DOHH2 (cell line): ENCODE measurements at regions not wholly inside any gene's neighbourhood (a gene's known extent, or its start where the extent isn't known, plus 50 kb on each side); places are given as distances from the start of the nearest gene placed in this dataset.

Experiments
- H3F3A ChIP-seq: fragments of 200-600 bp; sonication (generic), shearing (Covaris generic); 2 replicates; pipeline ENCODE4 v1.6.0; 2016; ENCODE audit warnings: antibody characterized with exemption, mild to moderate bottlenecking; ENCODE audit not compliant: control insufficient read depth, insufficient read depth
- H3K27ac ChIP-seq: fragments of 200-600 bp; sonication (generic); 2 replicates; pipeline ENCODE4 v1.5.1; 2014; ENCODE audit warnings: low read depth, mild to moderate bottlenecking, low read length, moderate library complexity
- H3K27me3 ChIP-seq: fragments of 200-600 bp; sonication (generic); 2 replicates; pipeline ENCODE4 v1.6.1; 2014; ENCODE audit warnings: mild to moderate bottlenecking, low read length, mixed read lengths; ENCODE audit not compliant: control insufficient read depth
- H3K36me3 ChIP-seq: fragments of 200-600 bp; sonication (generic); 2 replicates; pipeline ENCODE4 v1.6.1; 2014; ENCODE audit warnings: mild to moderate bottlenecking, low read length, moderate library complexity, mixed read lengths; ENCODE audit not compliant: control insufficient read depth
- H3K4me1 ChIP-seq: fragments of 200-600 bp; sonication (generic); 2 replicates; pipeline ENCODE4 v1.6.1; 2014; ENCODE audit warnings: mild to moderate bottlenecking, low read length, mixed read lengths; ENCODE audit not compliant: control insufficient read depth
- H3K4me2 ChIP-seq: fragments of 200-600 bp; sonication (generic); 2 replicates; pipeline ENCODE4 v1.6.0; 2014; ENCODE audit warnings: mild to moderate bottlenecking, low read length, moderate library complexity
- H3K4me3 ChIP-seq: fragments of 200-600 bp; sonication (generic); 2 replicates; pipeline ENCODE4 v1.5.1; 2014; ENCODE audit warnings: mild to moderate bottlenecking, low read length, mixed read lengths
- H3K79me2 ChIP-seq: fragments of 200-600 bp; sonication (generic); 2 replicates; pipeline ENCODE4 v1.6.1; 2014; ENCODE audit warnings: mild to moderate bottlenecking, low read length, mixed read lengths; ENCODE audit not compliant: control insufficient read depth
- H3K9me2 ChIP-seq: fragments of 200-600 bp; sonication (generic); replicated peaks from 2 replicates; pipeline ENCODE4 v1.6.1; 2014; ENCODE audit warnings: mild to moderate bottlenecking, low read length, mixed read lengths; ENCODE audit not compliant: control insufficient read depth
- H3K9me3 ChIP-seq: fragments of 200-600 bp; sonication (generic); 2 replicates; pipeline ENCODE4 v1.6.1; 2014; ENCODE audit warnings: antibody characterized with exemption, low read length, mixed read lengths; ENCODE audit not compliant: control insufficient read depth, insufficient read depth
- H4K20me1 ChIP-seq: fragments of 200-600 bp; sonication (generic); 2 replicates; pipeline ENCODE4 v1.6.0; 2014; ENCODE audit warnings: low read depth, mild to moderate bottlenecking, antibody characterized with exemption, low read length, moderate library complexity; ENCODE audit not compliant: control insufficient read depth, insufficient read depth
- EZH2phosphoT487 ChIP-seq: fragments of 200-600 bp; sonication (generic); IDR thresholded peaks from 2 replicates; pipeline ENCODE4 v1.6.1; 2017; ENCODE audit warnings: borderline replicate concordance, mild to moderate bottlenecking, antibody characterized with exemption, low read length, moderate library complexity, mixed read lengths
- TF ChIP-seq, protein P1 (sequence below): fragments of 200-600 bp; sonication (generic); IDR thresholded peaks from one replicate; pipeline ENCODE4 v1.5.1; 2014; ENCODE audit warnings: antibody characterized with exemption, mild to moderate bottlenecking, low read depth, low read length; ENCODE audit not compliant: poor library complexity, severe bottlenecking

DNA sequence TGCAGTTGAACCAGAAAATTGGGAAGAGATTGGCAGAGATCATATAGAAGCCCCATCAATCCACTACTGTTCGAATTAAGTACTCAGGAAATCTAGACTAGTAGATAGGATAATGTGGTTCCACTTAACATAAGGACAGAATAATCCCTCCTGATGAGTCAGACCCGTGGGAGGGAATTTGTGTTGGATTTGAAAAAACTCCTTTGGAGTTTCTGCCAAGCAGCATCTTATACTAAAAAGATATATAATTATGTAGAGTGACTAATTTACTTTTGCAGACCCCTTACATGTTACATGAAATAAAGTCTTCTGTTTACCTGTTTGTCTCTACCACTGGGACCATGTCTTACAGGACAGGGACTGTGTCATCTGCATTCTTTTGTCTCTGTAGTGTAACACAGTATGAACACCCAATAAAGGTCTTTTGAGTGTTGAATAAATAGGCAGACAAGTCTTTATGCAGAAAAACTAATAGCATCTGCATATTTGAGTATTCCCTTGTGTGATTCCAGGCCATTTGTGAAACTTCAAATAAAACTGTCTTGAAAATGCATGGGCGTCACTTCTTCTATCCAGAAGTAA lies 122.6 kb upstream of the DNAJC10 start:
- H3K9me2 ChIP-seq = no peaks in the 10 kb centered on the region
- no peak overlapping the region for H3K27ac ChIP-seq
- H3K79me2 ChIP-seq = no peaks in the 10 kb centered on the region
- TF ChIP-seq EZH2phosphoT487 = no peak
- TF ChIP-seq, protein P1, sequence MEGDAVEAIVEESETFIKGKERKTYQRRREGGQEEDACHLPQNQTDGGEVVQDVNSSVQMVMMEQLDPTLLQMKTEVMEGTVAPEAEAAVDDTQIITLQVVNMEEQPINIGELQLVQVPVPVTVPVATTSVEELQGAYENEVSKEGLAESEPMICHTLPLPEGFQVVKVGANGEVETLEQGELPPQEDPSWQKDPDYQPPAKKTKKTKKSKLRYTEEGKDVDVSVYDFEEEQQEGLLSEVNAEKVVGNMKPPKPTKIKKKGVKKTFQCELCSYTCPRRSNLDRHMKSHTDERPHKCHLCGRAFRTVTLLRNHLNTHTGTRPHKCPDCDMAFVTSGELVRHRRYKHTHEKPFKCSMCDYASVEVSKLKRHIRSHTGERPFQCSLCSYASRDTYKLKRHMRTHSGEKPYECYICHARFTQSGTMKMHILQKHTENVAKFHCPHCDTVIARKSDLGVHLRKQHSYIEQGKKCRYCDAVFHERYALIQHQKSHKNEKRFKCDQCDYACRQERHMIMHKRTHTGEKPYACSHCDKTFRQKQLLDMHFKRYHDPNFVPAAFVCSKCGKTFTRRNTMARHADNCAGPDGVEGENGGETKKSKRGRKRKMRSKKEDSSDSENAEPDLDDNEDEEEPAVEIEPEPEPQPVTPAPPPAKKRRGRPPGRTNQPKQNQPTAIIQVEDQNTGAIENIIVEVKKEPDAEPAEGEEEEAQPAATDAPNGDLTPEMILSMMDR = no peak
- no peak overlapping the region for H3K4me3 ChIP-seq
- H3K36me3 ChIP-seq = no peaks in the 10 kb centered on the region
- no peak overlapping the region for H3K4me2 ChIP-seq
- no peaks in the 10 kb centered on the region for H4K20me1 ChIP-seq
- no peaks in the 10 kb centered on the region; the same call in 1 of the 2 replicates for H3K27me3 ChIP-seq
- H3K4me1 ChIP-seq = no peaks in the 10 kb centered on the region
- no peaks in the 10 kb centered on the region for H3F3A ChIP-seq
- no peaks in the 10 kb centered on the region for H3K9me3 ChIP-seq

DNA sequence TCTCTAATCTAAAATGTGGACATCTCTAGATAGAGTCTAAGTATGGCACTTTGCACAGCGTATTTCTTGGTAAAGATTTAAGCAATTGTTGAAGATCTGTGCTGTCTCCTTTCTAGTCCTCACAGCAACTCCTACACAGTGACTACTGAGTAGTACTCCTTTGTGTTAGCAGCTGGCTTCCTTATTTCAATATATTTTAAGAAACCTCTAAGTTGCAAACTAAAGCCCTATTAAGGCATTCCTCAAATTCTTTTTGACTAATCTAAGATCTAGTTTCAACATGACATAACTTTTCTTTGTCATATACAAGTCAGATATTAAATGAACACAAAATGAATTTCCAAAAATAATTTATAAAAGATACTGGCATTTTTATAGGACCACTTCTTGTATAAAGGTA lies 121.8 kb upstream of the DNAJC10 start:
- TF ChIP-seq, protein P1 = no peak
- TF ChIP-seq EZH2phosphoT487 = no peak
- Histone ChIP-seq H3K4me3 (no peak overlapping the region), H3K79me2 (no peaks in the 10 kb centered on the region), H4K20me1 (no peaks in the 10 kb centered on the region), H3K9me2 (no peaks in the 10 kb centered on the region), H3F3A (no peaks in the 10 kb centered on the region), H3K27me3 (no peaks in the 10 kb centered on the region; the same call in 1 of the 2 replicates), H3K9me3 (no peaks in the 10 kb centered on the region), H3K27ac (no peak overlapping the region), H3K4me1 (no peaks in the 10 kb centered on the region), H3K36me3 (no peaks in the 10 kb centered on the region), H3K4me2 (no peak overlapping the region)

DNA sequence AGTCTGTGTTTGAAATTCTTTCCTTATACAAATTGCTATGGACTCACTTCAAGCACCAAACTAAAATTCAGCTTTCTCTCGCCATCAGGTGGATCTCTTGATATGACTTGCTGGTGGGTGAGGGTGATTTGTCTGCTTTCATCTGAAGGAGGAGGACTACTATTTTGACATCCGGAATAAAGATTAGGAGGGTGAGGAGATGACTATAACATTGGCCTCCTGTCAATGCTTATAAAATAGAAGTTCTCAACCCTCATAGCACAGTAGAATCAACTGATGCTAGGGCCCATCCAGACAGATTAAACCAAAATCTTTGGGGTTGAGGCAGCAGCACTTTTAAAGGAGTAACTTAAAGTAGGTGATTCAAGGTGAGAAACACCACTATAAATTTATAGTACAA lies 120.4 kb upstream of the DNAJC10 start:
- H3K9me2 ChIP-seq = no peaks in the 10 kb centered on the region
- no peak overlapping the region for H3K27ac ChIP-seq
- H3K9me3 ChIP-seq = no peaks in the 10 kb centered on the region
- H3K4me2 ChIP-seq = no peak overlapping the region
- H3K27me3 ChIP-seq = no peaks in the 10 kb centered on the region; the same call in 1 of the 2 replicates
- TF ChIP-seq, protein P1 = no peak
- TF ChIP-seq EZH2phosphoT487 = no peak
- H3F3A ChIP-seq = no peaks in the 10 kb centered on the region
- H3K4me3 ChIP-seq = no peak overlapping the region
- no peaks in the 10 kb centered on the region for H4K20me1 ChIP-seq
- H3K79me2 ChIP-seq = no peaks in the 10 kb centered on the region
- no peaks in the 10 kb centered on the region for H3K4me1 ChIP-seq
- no peaks in the 10 kb centered on the region for H3K36me3 ChIP-seq
